ENCODE measurements at regions not wholly inside any gene's neighbourhood (a gene's known extent, or its start where the extent isn't known, plus 50 kb on each side); places are given as distances from the start of the nearest gene placed in this dataset.

DNA sequence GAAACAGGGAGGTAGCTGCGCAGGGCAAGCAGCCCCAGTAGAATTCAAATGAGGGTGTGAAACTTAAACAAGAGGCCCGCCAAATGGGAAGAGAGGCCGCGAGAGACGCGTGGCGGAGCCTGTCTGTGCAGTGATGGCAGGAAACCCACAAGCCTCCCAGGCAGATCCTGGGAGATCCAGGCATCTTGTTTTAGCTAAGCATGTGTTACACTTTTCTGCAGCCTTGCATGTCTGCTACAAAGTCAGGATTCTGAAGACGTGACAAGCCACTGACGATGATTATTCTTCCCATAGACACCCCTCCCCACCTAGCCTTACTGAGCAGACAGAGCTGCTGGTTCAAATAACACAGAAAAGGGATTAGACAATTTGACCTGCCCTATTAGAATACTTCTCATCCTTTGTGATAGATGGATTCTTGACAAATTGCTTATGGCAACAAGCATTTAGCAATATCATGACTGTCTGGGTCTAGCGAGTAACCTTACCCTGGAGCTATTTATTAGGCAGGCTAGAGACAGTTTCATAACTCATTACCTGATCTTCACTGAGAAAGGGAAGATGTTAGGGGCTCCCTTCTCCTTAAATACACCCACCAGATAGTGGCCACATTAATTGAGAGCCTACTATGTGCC is 185.2 kb upstream of the IRS2 start:
- DNase-seq (ENCODE audit: low spot score) = no peak
- Mint-ChIP-seq H3K27me3 (no peaks in the 10 kb centered on the region), H3K9me3 (peaks cover 10% of the 10 kb centered on the region), H3K4me3 (no peak overlapping the region), H3K27ac (no peak overlapping the region), H3K36me3 (no peaks in the 10 kb centered on the region), H3K4me1 (ENCODE audit: low read depth in 2 of 2) (no peaks in the 10 kb centered on the region)
- ATAC-seq = no peak

DNA sequence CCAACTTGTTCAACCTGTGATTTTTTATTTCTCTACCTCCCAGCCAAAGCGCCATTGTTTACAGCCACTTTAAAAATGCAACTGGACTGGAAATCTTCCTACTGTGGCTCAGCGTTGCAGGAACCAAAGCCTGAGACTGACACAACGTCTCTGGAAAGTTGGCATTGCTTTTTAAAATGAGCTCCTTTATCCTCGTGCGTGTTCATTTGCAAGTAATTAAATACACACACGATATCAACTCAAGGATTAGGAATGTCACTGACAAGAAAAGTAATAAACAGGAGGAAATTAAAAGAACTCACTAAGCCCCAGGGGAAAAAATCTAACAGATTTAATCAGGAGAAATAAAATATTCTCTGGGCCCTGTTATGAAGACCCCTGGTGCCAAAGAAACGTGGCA is 184.6 kb upstream of the IRS2 start:
- ATAC-seq (no peak), DNase-seq (ENCODE audit: low spot score) (no peak)
- Mint-ChIP-seq H3K36me3 (no peaks in the 10 kb centered on the region), H3K27me3 (no peaks in the 10 kb centered on the region), H3K9me3 (peaks cover 10% of the 10 kb centered on the region), H3K4me1 (ENCODE audit: low read depth in 2 of 2) (no peaks in the 10 kb centered on the region), H3K27ac (no peak overlapping the region), H3K4me3 (no peak overlapping the region)

DNA sequence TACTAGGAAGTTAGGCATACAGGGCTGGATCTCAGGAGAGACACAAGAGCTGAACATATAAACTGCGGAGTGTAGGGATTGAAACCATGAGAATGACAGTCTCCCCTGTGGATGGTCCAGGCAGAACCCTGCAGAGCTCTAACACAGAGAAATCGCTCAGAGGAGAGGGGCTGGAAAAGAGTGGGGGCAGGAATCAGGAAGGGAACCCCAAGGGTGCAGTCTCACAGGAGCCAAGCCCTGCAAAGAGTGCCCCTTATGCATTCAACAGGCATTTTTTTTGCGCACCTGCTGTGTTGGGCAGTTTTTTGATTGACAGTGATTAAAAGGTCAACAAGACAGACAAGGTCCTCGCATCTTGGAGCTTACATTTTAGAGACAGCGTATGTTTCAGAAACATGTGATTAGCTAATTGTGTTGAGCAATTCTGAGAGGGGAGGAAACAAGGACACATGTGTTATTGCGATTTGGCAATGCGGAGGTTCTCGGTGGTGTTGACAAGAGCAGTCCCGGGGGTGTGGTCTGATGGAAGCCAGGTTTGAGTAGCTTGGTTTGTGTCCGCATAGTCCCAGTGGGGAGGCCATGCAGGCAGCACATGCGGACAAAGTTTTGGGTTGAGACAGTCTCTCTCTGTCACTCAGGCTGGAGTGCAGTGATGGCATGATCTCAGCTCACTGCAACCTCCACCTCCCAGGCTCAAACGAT is 182.6 kb upstream of the IRS2 start:
- ATAC-seq (no peak), DNase-seq (ENCODE audit: low spot score) (no peak)
- Mint-ChIP-seq H3K36me3 (no peaks in the 10 kb centered on the region), H3K27ac (no peak overlapping the region), H3K27me3 (no peaks in the 10 kb centered on the region), H3K4me3 (no peak overlapping the region), H3K9me3 (peaks cover 10% of the 10 kb centered on the region), H3K4me1 (ENCODE audit: low read depth in 2 of 2) (no peaks in the 10 kb centered on the region)

DNA sequence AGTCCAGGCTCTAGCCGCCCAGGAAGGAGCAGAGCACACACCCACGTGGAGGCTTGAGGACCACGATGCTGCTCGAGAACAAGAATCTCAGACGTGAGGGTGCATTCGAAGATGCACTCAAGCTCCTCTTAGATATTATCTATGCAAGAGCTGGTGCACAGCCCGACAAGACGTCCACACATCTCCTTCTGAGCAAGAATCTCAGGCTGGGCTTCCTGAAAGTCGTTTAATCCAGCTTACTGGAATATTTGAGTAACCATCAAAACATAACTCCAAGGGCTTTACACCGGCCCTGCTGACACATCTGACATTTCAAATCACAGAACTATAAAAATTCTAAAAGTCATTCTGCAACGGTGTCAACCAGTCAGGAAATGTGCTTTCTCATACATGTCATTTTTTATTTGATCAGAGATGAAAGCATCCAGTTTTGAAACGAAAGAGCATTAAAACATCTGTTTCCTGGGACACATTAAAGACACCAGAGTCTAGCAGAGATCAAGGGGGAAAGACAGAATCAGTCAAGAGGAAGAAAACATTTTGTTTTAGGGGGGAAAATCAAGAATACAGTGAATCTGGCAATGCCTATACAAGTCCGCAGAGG is 177.7 kb upstream of the IRS2 start:
- H3K4me3 Mint-ChIP-seq = no peak overlapping the region
- no peak for ATAC-seq
- no peak for DNase-seq (ENCODE audit: low spot score)
- H3K9me3 Mint-ChIP-seq = peaks cover 5% of the 10 kb centered on the region
- H3K27me3 Mint-ChIP-seq = peaks cover 0 to 4% of the 10 kb centered on the region in 2 donors
- no peaks in the 10 kb centered on the region for H3K36me3 Mint-ChIP-seq
- no peak overlapping the region for H3K27ac Mint-ChIP-seq
- H3K4me1 Mint-ChIP-seq (ENCODE audit: low read depth in 2 of 2) = no peaks in the 10 kb centered on the region

DNA sequence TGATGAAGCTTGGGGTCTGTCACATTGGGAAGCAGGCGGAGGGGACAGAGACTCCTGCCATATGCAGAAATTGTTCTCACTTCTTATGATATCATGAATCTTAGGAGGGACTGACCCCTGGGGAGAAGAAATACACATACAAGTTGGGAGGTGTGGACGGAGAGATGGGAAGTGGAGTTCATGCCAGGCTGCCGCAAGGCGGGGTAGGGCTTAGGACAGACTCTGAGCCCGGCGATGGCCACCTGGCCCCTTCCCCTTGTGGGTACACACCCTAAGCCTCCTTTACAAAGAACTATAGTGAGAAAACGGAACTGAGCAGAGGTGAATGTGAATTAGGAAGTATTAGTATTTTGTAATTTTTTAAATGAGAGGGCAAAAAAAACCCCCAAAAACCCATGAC is 177.0 kb upstream of the IRS2 start:
- no peak for ATAC-seq
- H3K9me3 Mint-ChIP-seq = peaks cover 5% of the 10 kb centered on the region
- no peaks in the 10 kb centered on the region for H3K36me3 Mint-ChIP-seq
- H3K27ac Mint-ChIP-seq = no peak overlapping the region
- no peaks in the 10 kb centered on the region for H3K4me1 Mint-ChIP-seq (ENCODE audit: low read depth in 2 of 2)
- no peak overlapping the region for H3K4me3 Mint-ChIP-seq
- peaks cover 0 to 4% of the 10 kb centered on the region in 2 donors for H3K27me3 Mint-ChIP-seq
- no peak for DNase-seq (ENCODE audit: low spot score)

DNA sequence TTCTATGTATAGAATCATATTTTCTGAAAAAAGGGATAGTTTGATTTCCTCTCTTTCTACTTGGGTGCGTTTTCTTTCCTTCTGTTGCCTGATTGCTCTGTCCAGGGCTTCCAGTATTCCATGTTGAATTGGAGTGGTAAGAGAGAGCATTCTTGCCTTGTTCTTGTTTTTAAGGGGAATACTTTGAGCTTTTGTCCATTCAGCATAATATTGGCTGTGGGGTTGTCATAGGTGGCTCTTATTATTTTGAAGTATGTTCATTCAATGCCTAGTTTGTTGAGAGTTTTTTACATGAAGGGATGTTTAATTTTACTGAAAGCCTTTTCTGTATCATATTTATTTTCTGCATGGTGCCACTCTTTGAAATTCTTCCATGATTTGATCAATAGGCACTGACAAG is 173.5 kb upstream of the IRS2 start:
- Mint-ChIP-seq H3K27me3 (peaks cover 0 to 11% of the 10 kb centered on the region in 2 donors), H3K27ac (no peak overlapping the region), H3K9me3 (peaks cover 5% of the 10 kb centered on the region), H3K4me3 (no peak overlapping the region), H3K36me3 (no peaks in the 10 kb centered on the region), H3K4me1 (ENCODE audit: low read depth in 2 of 2) (no peaks in the 10 kb centered on the region)
- no peak for DNase-seq (ENCODE audit: low spot score)
- ATAC-seq = no peak

DNA sequence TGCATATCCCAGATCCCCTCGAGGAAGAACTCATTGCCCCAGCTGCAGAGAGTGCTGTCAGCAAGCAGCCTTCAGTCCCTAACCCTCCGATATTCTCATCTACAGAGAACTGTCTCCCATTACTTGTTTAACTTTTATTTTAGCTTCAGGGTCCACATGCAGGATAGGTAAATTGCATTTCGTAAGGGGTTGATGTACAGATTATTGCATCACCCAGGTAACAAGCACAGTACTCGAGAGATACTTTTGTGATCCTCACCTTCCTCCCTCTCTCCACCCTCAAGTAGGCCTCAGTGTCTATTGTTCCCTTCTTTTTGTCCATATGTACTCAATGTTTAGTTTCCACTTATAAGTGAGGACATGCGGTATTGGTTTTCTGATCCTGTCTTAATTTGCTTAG is 171.5 kb upstream of the IRS2 start:
- Mint-ChIP-seq H3K27ac (no peak overlapping the region), H3K9me3 (peaks cover 5% of the 10 kb centered on the region), H3K27me3 (peaks cover 0 to 7% of the 10 kb centered on the region in 2 donors), H3K36me3 (no peaks in the 10 kb centered on the region), H3K4me3 (no peak overlapping the region), H3K4me1 (ENCODE audit: low read depth in 2 of 2) (no peaks in the 10 kb centered on the region)
- ATAC-seq = no peak
- no peak for DNase-seq (ENCODE audit: low spot score)

DNA sequence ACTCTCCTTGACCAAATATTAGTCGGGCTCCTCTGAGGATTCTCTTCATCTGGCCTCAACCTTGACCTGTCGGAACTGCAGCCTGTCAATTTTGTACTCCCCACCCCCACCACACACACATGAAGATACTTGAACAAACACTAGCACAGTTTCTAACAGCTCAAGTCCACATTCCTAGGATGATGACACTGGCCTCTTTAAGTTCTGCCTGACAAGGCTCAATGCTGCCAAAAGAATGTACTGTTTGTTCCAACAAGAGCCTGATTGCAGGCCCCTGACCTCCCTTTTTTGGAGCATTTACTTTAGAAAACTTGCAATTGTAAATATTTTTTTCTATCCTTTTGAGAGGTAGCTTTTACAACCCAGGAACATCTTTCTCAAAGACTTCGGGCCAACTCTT is 169.2 kb upstream of the IRS2 start:
- peaks cover 0 to 10% of the 10 kb centered on the region in 2 donors for H3K27me3 Mint-ChIP-seq
- no peak overlapping the region for H3K4me3 Mint-ChIP-seq
- no peak overlapping the region for H3K27ac Mint-ChIP-seq
- ATAC-seq = no peak
- peaks cover 8% of the 10 kb centered on the region for H3K9me3 Mint-ChIP-seq
- no peak for DNase-seq (ENCODE audit: low spot score)
- no peaks in the 10 kb centered on the region for H3K4me1 Mint-ChIP-seq (ENCODE audit: low read depth in 2 of 2)
- no peaks in the 10 kb centered on the region for H3K36me3 Mint-ChIP-seq

DNA sequence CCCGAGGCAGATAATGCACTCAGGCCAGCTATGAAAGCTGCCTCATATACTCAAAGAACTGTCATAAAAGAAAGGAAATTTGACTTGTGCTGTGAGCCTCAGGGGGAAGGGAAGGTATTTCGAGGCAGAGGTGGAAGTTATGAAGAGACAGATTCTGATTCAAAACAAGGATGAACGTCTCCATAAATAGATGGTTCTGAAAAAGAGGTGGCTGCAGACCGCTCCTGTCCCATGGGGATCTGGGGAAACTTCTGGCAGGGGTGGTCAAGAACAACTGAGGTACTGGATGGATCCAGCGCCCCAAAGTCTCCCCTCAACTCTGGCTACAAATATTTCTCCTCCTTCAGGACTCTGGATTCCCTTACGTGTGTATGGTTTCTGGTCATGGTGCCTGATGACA is 168.1 kb upstream of the IRS2 start:
- Mint-ChIP-seq H3K4me3 (no peak overlapping the region), H3K27me3 (peaks cover 0 to 10% of the 10 kb centered on the region in 2 donors), H3K4me1 (ENCODE audit: low read depth in 2 of 2) (no peaks in the 10 kb centered on the region), H3K9me3 (peaks cover 8% of the 10 kb centered on the region), H3K36me3 (no peaks in the 10 kb centered on the region), H3K27ac (no peak overlapping the region)
- DNase-seq (ENCODE audit: low spot score) = no peak
- ATAC-seq = no peak

DNA sequence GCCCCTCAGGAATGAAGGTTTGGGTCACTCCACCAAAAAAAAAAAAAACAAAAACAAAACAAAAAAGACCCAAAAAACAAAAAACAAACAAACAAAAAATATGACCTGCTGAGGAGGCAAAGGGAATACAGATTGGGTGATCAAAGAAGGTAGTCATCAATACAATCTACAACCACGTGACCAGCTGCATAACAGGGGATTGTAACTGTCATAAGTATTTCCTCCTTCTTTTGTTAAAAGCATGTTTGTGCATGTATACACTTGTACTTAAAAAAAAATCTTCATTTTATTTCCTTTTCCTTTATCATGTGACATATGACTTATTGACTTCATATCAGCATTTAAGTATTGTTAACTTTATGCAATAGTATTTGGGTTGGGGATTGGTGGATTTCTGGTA is 165.1 kb upstream of the IRS2 start:
- peaks cover 3% of the 10 kb centered on the region for H3K9me3 Mint-ChIP-seq
- peaks cover 0 to 8% of the 10 kb centered on the region in 2 donors for H3K27me3 Mint-ChIP-seq
- H3K36me3 Mint-ChIP-seq = no peaks in the 10 kb centered on the region
- H3K27ac Mint-ChIP-seq = no peak overlapping the region
- ATAC-seq (no peak), DNase-seq (ENCODE audit: low spot score) (no peak)
- no peaks in the 10 kb centered on the region for H3K4me1 Mint-ChIP-seq (ENCODE audit: low read depth in 2 of 2)
- H3K4me3 Mint-ChIP-seq = no peak overlapping the region

DNA sequence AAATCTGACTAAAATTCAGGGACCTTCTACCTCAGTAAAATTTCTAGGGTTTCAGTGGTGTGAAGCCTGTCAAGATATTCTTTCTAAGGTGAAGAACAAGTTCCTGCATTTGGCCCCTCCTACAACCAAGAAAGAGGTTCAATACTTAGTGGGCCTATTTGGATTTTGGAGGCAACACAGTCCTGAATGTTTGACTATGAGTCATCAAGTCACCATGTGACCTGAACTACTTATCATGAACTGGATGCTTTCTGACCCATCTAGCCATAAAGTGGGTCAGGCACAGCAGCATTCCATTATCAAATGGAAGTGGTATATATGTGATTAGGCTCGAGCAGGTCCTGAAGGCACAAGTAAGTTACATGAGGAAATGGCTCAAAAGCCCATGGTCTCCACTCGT is 163.0 kb upstream of the IRS2 start:
- no peak overlapping the region for H3K4me3 Mint-ChIP-seq
- peaks cover 3% of the 10 kb centered on the region for H3K9me3 Mint-ChIP-seq
- H3K4me1 Mint-ChIP-seq (ENCODE audit: low read depth in 2 of 2) = no peaks in the 10 kb centered on the region
- no peak overlapping the region for H3K27ac Mint-ChIP-seq
- DNase-seq (ENCODE audit: low spot score) (no peak), ATAC-seq (no peak)
- no peaks in the 10 kb centered on the region for H3K36me3 Mint-ChIP-seq
- H3K27me3 Mint-ChIP-seq = peaks cover 0 to 10% of the 10 kb centered on the region in 2 donors

DNA sequence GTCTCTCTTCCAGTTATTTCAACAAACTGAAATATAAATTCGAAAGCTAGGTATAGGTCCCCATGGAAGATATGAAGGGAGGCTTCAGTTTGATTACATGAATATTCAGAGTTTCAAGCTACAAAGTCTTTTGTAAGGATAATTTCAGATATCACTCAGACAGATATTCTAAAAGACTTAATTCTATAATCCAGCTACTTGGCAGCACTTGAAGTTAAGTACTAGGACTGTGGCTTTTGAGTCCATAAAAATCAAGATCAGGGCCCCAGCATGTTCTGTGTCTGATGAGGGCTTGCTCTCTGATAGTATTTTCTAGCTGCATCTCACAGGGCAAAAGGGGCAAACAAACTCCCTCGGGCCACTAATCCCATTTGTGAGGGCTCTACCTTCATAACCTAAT is 160.6 kb upstream of the IRS2 start:
- DNase-seq (ENCODE audit: low spot score) = no peak
- Mint-ChIP-seq H3K4me3 (no peak overlapping the region), H3K36me3 (no peaks in the 10 kb centered on the region), H3K27ac (no peak overlapping the region), H3K4me1 (ENCODE audit: low read depth in 2 of 2) (no peaks in the 10 kb centered on the region), H3K9me3 (peaks cover 3% of the 10 kb centered on the region), H3K27me3 (peaks cover 0 to 10% of the 10 kb centered on the region in 2 donors)
- ATAC-seq = no peak

DNA sequence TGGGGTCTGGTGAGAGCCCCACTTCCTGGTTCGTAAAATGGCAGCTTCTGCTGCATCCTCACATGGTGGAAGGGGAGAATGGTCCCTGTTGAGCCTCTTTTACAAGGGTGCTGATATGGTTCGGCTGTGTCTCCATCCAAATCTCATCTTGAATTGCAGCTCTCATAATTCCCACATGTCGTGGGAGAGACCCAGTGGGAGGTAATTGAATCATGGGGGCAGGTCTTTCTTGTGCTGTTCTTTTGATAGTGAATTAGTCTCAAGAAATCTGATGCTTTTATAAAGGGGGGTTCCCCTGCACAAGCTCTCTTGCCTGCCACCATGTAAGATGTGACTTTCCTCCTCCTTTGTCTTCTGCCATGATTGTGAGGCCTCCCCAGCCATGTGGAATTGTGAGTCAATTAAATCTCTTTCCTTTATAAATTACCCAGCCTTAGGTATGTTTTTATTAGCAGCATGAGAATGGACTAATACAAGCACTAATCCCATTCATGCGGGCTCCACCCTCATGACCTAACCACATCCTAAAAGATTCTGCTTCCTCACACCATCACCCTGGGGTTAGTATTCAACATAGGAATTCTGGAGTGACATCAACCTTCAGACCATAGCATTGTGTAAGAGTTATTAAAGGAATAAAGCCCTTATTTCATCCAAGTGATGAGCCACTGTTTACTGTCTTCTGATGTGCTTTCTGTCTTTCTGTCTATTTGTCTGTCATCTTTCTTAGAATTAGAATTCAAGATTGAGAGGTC is 159.0 kb upstream of the IRS2 start:
- H3K4me1 Mint-ChIP-seq (ENCODE audit: low read depth in 2 of 2) = no peaks in the 10 kb centered on the region
- DNase-seq (ENCODE audit: low spot score) = no peak
- H3K36me3 Mint-ChIP-seq = no peaks in the 10 kb centered on the region
- no peak for ATAC-seq
- H3K27me3 Mint-ChIP-seq = peaks cover 0 to 7% of the 10 kb centered on the region in 2 donors
- H3K9me3 Mint-ChIP-seq = no peaks in the 10 kb centered on the region
- no peak overlapping the region for H3K27ac Mint-ChIP-seq
- H3K4me3 Mint-ChIP-seq = no peak overlapping the region

DNA sequence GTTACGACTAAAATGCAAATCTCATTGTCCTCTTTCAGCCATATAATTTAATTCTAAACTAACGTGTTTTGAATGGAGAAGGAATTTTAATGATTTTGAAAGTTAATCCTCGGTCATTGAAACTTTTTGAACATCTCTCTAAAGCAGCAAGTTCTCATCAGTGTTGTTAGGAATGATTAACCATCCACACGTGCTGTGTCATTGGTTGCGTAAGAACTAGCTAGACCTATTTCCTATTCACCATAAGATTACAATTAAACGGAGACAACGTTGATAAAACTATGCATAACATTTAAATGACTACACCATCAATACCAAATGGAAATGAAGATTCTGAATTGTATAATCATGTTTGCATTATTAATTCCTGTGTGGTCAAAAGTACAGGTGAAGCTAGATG is 155.6 kb upstream of the IRS2 start:
- Mint-ChIP-seq H3K27me3 (peaks cover 0 to 7% of the 10 kb centered on the region in 2 donors), H3K4me1 (ENCODE audit: low read depth in 2 of 2) (no peaks in the 10 kb centered on the region), H3K4me3 (no peak overlapping the region), H3K36me3 (no peaks in the 10 kb centered on the region), H3K9me3 (no peaks in the 10 kb centered on the region), H3K27ac (no peak overlapping the region)
- ATAC-seq = no peak
- no peak for DNase-seq (ENCODE audit: low spot score)
